SK-N-SH (cell line): ENCODE measurements at regions not wholly inside any gene's neighbourhood (a gene's known extent, or its start where the extent isn't known, plus 50 kb on each side); places are given as distances from the start of the nearest gene placed in this dataset.

Source experiments
- ELF1 ChIP-seq: IDR thresholded peaks from 2 replicates; pipeline ENCODE4 v1.4.0; 2012
- FOXJ3 ChIP-seq: sonication (generic); formaldehyde crosslinking; IDR thresholded peaks from 2 replicates; pipeline ENCODE4 v1.5.1; 2020; ENCODE audit warnings: mild to moderate bottlenecking, missing genetic modification reagents
- FOXM1 ChIP-seq: IDR thresholded peaks from 2 replicates; pipeline ENCODE4 v1.4.0; 2012; ENCODE audit warnings: low read depth, mild to moderate bottlenecking
- MAX ChIP-seq: IDR thresholded peaks from 2 replicates; pipeline ENCODE4 v1.4.0; 2012; ENCODE audit warnings: low read depth
- POLR2AphosphoS5 ChIP-seq: IDR thresholded peaks from 2 replicates; pipeline ENCODE4 v1.6.1; 2012; ENCODE audit warnings: low read depth, low read length
- RAD21 ChIP-seq: IDR thresholded peaks from 2 replicates; pipeline ENCODE4 v1.6.1; 2012; ENCODE audit warnings: mild to moderate bottlenecking, low read length
- YY1 ChIP-seq: IDR thresholded peaks from 2 replicates; pipeline ENCODE4 v1.4.0; 2012; ENCODE audit warnings: low read depth, mild to moderate bottlenecking
- ZBTB33 ChIP-seq: IDR thresholded peaks from 2 replicates; pipeline ENCODE4 v1.4.0; 2012; ENCODE audit warnings: low read depth, borderline replicate concordance
- TF ChIP-seq, protein P1 (sequence below): fragments of 200-600 bp; sonication (generic); IDR thresholded peaks from 2 replicates; pipeline ENCODE4 v1.6.1; 2017; ENCODE audit warnings: antibody characterized with exemption, mild to moderate bottlenecking, moderate library complexity

- TF ChIP-seq FOXJ3 (CRISPR knock-in tag): no peak
- TF ChIP-seq MAX: no peak
- TF ChIP-seq, protein P1, sequence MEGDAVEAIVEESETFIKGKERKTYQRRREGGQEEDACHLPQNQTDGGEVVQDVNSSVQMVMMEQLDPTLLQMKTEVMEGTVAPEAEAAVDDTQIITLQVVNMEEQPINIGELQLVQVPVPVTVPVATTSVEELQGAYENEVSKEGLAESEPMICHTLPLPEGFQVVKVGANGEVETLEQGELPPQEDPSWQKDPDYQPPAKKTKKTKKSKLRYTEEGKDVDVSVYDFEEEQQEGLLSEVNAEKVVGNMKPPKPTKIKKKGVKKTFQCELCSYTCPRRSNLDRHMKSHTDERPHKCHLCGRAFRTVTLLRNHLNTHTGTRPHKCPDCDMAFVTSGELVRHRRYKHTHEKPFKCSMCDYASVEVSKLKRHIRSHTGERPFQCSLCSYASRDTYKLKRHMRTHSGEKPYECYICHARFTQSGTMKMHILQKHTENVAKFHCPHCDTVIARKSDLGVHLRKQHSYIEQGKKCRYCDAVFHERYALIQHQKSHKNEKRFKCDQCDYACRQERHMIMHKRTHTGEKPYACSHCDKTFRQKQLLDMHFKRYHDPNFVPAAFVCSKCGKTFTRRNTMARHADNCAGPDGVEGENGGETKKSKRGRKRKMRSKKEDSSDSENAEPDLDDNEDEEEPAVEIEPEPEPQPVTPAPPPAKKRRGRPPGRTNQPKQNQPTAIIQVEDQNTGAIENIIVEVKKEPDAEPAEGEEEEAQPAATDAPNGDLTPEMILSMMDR: no peak
- no peak for TF ChIP-seq FOXM1
- no peak for TF ChIP-seq ELF1
- no peak for TF ChIP-seq YY1
- TF ChIP-seq POLR2AphosphoS5: no peak
- TF ChIP-seq RAD21: no peak
- TF ChIP-seq ZBTB33: no peak
Observed at GRCh38 chr10:123567984-123568739, 98.0 kb upstream of the GPR26 start.
